GM12864 (cell line): ENCODE measurements at regions not wholly inside any gene's neighbourhood (a gene's known extent, or its start where the extent isn't known, plus 50 kb on each side); places are given as distances from the start of the nearest gene placed in this dataset.
A peak's percentile ranks its signal among the peaks of the same experiment; 100 is the strongest.
"Not testable (repeated sequence)": the region's sequence is repeated elsewhere in the genome, so short reads cannot be mapped to it uniquely, and the experiment has no call there.

Source experiments
- DNase-seq: peaks from one replicate; pipeline ENCODE4 v3.0.0-alpha.2; 2011; ENCODE audit warnings: low read depth
- H3K4me3 ChIP-seq: 2 replicates; pipeline ENCODE4 v1.5.1; 2011; ENCODE audit warnings: mild to moderate bottlenecking, low read depth, low read length, control low read depth
- CTCF ChIP-seq: IDR thresholded peaks from 2 replicates; pipeline ENCODE4 v1.5.1; 2011; ENCODE audit warnings: low read depth, mild to moderate bottlenecking, moderate library complexity, low read length, control low read depth, inconsistent platforms; ENCODE audit errors: missing control alignments

GRCh38 chr14:35959835-35960234, 133.7 kb downstream of the BRMS1L start:
- TF ChIP-seq CTCF = no peak
- DNase-seq = no peak
- H3K4me3 ChIP-seq = no peak overlapping the region

DNA sequence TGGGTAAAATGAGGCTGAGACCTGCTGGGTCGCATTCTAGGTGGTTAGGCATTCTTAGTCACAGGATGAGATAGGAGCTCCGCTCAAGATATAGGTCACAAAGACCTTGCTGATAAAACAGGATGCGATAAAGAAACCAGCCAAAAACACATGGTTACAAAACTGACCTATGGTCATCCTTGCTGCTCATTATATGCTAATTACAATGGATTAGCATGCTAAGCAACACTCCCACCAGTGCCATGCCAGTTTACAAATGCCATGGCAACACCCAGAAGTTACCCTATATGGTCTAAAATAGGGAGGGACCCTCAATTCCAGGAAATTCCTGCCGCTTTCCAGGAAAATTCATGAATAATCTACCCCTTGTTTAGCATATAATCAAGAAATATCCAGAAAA, 132.4 kb downstream of the BRMS1L start:
- TF ChIP-seq CTCF = no peak
- H3K4me3 ChIP-seq = no peak overlapping the region
- DNase-seq = no peak

DNA sequence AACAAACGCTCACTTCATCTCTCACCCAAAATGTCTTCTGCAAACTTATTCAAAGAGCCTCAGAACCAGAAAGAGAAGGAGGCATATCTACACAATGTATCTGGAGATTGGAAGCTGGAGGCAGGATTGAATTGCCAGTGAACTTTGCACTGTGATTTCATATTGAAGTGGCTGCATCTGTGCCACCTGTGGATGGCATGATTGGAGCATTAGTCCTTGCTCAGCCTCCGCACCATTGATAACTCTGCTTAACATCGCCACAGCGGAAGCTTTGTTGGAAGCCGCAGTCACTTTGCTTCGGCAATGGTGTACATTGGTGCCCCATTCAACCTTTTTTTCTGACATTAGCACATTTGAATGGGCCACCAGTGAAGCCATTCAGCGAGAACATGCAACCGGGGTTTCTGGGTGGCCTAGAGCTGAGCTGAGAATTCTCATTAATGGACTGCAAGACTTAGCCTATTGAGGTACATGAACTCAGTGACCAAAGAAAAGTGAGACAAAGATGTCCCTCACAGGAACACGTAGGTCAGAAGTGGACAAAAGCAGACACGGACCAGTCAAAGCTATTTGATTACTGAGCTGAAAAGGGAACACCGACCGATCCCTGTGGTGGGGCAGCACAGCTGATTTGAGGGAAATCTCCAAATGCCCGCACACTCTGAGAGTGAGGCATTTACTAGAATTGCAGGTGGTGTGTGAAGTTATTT, 130.4 kb downstream of the BRMS1L start:
- TF ChIP-seq CTCF = no peak
- DNase-seq = no peak
- H3K4me3 ChIP-seq = no peak overlapping the region

- H3K4me3 ChIP-seq = no peak overlapping the region
- no peak for DNase-seq
- no peak for TF ChIP-seq CTCF
These were observed 126.4 kb downstream of the BRMS1L start for GRCh38 chr14:35952584-35952983.

DNA sequence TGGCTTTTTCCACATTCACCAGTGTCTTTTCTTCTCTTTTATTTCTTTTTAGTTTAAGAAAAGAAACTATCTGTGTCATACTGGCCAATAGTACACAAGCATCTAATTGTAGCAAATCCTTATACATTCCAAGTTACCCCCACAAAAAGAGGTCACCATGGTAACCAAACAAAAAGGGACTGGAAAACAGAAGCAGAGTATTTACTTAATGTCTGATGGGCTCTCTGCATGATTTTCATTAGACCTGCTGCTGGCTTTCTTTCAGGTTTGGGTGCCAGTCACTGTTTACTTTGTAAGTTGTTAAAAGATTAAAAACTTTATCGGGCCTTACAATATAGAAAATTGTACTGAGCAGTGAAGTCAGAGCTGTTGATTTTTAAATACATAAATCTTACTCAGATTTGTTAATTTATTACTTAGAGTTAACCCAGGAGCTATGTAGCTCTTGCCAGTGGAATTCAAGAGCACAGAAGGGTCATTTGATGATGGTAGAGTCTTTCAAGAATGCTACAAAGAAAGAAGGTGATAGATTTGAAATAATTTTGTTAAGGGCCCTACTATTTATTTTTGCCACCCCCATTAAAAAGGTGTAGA, 123.9 kb downstream of the BRMS1L start:
- no peak overlapping the region for H3K4me3 ChIP-seq
- no peak for TF ChIP-seq CTCF
- DNase-seq = no peak

GRCh38 chr14:35947983-35948382, 121.8 kb downstream of the BRMS1L start:
- not testable (repeated sequence) for DNase-seq, H3K4me3 ChIP-seq

DNA sequence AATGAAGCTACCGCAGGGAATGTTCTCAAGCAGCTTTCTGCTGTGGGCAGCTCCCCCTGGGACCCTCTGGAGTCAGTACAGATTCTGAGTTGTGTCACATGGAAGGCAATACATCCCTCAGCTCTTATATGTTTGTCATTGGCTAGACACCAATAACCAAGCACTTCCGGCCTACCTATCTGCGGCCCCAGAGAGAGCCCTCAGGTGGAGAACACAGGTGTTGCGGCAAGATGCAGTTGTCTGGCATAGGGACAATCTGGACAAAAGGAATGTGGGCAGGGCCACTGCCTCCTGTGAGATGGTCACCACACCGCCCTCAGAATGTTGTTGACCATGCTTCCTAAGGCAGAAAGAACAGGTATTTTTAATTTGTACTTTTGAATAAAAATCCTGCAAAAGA, 118.7 kb downstream of the BRMS1L start:
- TF ChIP-seq CTCF = peak; percentile 61
- DNase-seq = no peak
- H3K4me3 ChIP-seq = no peak overlapping the region
